ENCODE measurements at regions not wholly inside any gene's neighbourhood (a gene's known extent, or its start where the extent isn't known, plus 50 kb on each side); places are given as distances from the start of the nearest gene placed in this dataset.

GRCh38 chr2:16462958-16463357, 202.7 kb downstream of the CYRIA start:
- 34% methylated on average over 5 of the region's 5 CpGs for WGBS
- H3K9me3 ChIP-seq = no peaks in the 10 kb centered on the region
- H3K27me3 ChIP-seq (replicated peaks; ENCODE audit: insufficient read depth) = no peaks in the 10 kb centered on the region
- no peak overlapping the region for H3K4me3 ChIP-seq
- no peak overlapping the region for H3K27ac ChIP-seq
- no peaks in the 10 kb centered on the region for H3K36me3 ChIP-seq
- TF ChIP-seq CTCF (IDR thresholded peaks at IDR 0.05) (no peak), POLR2A (IDR thresholded peaks at IDR 0.05) (no peak), POLR2AphosphoS5 (IDR thresholded peaks at IDR 0.05) (no peak)
- no peak for DNase-seq (ENCODE audit: low spot score)
- intact Hi-C loops (cut with DNase I) = no loop called here
- no peaks in the 10 kb centered on the region for H3K4me1 ChIP-seq (replicated peaks)

DNA sequence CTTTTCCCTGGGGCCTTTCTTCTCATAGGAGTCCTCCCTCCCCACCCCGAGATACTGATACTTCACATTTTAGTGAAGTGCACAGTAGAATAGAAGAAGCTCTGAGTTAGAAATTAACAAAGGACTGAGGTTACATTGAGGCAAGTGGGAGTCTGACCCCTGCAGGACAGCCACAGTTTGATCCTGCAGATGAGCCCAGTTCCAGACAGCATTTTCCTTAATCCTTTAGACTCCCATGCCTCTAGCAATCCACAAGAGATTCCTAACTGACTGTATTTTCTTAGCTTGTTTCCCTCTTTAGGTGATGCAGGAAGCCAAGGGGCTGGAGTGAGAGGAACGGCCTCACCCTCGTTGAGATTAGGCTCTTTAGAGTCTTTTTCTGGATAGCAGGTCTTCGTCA, 204.0 kb downstream of the CYRIA start:
- no peak for TF ChIP-seq POLR2AphosphoS5 (IDR thresholded peaks at IDR 0.05)
- TF ChIP-seq CTCF (IDR thresholded peaks at IDR 0.05) = no peak
- TF ChIP-seq POLR2A (IDR thresholded peaks at IDR 0.05) = no peak
- Histone ChIP-seq H3K9me3 (no peaks in the 10 kb centered on the region), H3K27me3 (replicated peaks; ENCODE audit: insufficient read depth) (no peaks in the 10 kb centered on the region), H3K4me3 (no peak overlapping the region), H3K27ac (no peak overlapping the region), H3K36me3 (no peaks in the 10 kb centered on the region), H3K4me1 (replicated peaks) (no peaks in the 10 kb centered on the region)
- intact Hi-C loops (cut with DNase I) = no loop called here
- WGBS = 93% methylated on average over 4 of the region's 4 CpGs
- DNase-seq (ENCODE audit: low spot score) = no peak

DNA sequence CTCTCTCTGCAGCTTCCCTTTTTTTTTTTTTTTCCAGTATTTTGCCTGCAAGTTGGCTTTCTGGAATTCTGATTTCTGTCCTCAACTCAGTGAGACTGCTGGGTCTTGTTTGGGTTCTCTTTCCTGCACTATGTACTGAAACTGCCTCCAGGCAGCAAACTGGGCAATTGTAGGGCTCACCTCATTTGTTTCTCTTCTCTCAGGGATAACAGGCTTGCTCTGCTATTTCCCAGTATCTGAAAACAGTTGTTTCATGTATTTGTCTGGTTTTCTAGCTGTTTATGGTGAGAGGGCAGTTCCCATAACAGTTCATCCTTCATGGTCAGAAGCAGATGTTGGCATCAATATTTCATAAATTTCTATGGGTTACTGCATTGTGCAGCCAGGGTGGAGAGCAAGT, 206.0 kb downstream of the CYRIA start:
- Histone ChIP-seq H3K9me3 (no peaks in the 10 kb centered on the region), H3K36me3 (no peaks in the 10 kb centered on the region), H3K27me3 (replicated peaks; ENCODE audit: insufficient read depth) (no peaks in the 10 kb centered on the region), H3K4me3 (no peak overlapping the region), H3K4me1 (replicated peaks) (no peaks in the 10 kb centered on the region), H3K27ac (no peak overlapping the region)
- no peak for DNase-seq (ENCODE audit: low spot score)
- intact Hi-C loops (cut with DNase I) = no loop called here
- no peak for TF ChIP-seq POLR2AphosphoS5 (IDR thresholded peaks at IDR 0.05)
- no peak for TF ChIP-seq POLR2A (IDR thresholded peaks at IDR 0.05)
- TF ChIP-seq CTCF (IDR thresholded peaks at IDR 0.05) = no peak

DNA sequence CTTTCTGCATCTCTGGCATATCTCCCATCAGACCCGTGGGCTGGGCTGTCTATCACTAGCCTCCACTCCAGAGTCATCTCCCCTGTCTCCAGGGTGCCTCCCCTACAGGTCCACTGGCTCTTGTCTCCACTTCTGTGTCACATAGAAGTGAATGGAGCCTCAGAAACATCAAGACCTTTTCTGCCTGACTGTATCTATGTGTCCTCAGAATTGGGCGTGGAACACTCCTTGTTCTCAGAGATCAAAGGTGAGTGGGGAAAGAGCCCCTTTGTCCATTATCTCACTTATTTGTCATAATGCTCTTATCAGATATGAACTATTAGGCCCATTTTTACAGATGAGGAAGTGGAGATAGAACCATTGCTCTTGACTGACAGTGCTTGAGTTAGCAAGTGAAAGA, 211.0 kb downstream of the CYRIA start:
- no peak for TF ChIP-seq POLR2A (IDR thresholded peaks at IDR 0.05)
- TF ChIP-seq POLR2AphosphoS5 (IDR thresholded peaks at IDR 0.05) = no peak
- no peak for TF ChIP-seq CTCF (IDR thresholded peaks at IDR 0.05)
- Histone ChIP-seq H3K36me3 (no peaks in the 10 kb centered on the region), H3K27me3 (replicated peaks; ENCODE audit: insufficient read depth) (no peaks in the 10 kb centered on the region), H3K4me1 (replicated peaks) (no peaks in the 10 kb centered on the region), H3K4me3 (no peak overlapping the region), H3K9me3 (no peaks in the 10 kb centered on the region), H3K27ac (no peak overlapping the region)
- no peak for DNase-seq (ENCODE audit: low spot score)
- intact Hi-C loops (cut with DNase I) = no loop called here
- 89% methylated on average over 2 of the region's 2 CpGs for WGBS

DNA sequence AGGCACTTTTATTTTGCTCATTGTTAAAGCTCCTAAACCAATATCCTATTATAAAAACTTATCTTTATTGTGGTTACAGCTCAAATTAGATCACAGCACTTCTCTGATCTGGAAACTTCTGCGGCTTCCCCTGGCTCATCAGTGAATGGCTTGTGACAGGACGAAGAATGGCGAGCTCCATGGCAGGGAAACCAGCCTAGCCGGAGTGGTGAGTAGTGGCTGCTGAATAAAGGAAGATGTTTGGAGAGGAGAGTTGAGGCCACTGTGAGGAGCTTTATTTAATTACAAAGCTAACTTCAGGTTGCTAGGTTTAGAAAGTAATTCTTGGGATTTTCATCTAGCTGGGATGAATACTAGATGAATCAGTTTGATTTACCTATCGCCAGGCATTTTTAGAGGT, 213.5 kb downstream of the CYRIA start:
- H3K4me3 ChIP-seq = no peak overlapping the region
- TF ChIP-seq POLR2AphosphoS5 (IDR thresholded peaks at IDR 0.05) (peak; percentile 22), POLR2A (IDR thresholded peaks at IDR 0.05) (no peak), CTCF (IDR thresholded peaks at IDR 0.05) (no peak)
- H3K36me3 ChIP-seq = no peaks in the 10 kb centered on the region
- no peaks in the 10 kb centered on the region for H3K27me3 ChIP-seq (replicated peaks; ENCODE audit: insufficient read depth)
- no peaks in the 10 kb centered on the region for H3K4me1 ChIP-seq (replicated peaks)
- DNase-seq (ENCODE audit: low spot score) = no peak
- intact Hi-C loops (cut with DNase I) = no loop called here
- H3K27ac ChIP-seq = no peak overlapping the region
- no peaks in the 10 kb centered on the region for H3K9me3 ChIP-seq
- WGBS = 50% methylated on average over 5 of the region's 5 CpGs
